ENCODE measurements at regions not wholly inside any gene's neighbourhood (a gene's known extent, or its start where the extent isn't known, plus 50 kb on each side); places are given as distances from the start of the nearest gene placed in this dataset.

GRCh38 chr11:34812905-34813576, 103.1 kb downstream of the APIP start:
- no peak for TF ChIP-seq CTCF (conservative IDR thresholded peaks at IDR 0.05; ENCODE audit: low read length)
- no peak for TF ChIP-seq EZH2phosphoT487 (IDR thresholded peaks at IDR 0.05; ENCODE audit: borderline replicate concordance)
